ENCODE measurements at regions not wholly inside any gene's neighbourhood (a gene's known extent, or its start where the extent isn't known, plus 50 kb on each side); places are given as distances from the start of the nearest gene placed in this dataset.

DNA sequence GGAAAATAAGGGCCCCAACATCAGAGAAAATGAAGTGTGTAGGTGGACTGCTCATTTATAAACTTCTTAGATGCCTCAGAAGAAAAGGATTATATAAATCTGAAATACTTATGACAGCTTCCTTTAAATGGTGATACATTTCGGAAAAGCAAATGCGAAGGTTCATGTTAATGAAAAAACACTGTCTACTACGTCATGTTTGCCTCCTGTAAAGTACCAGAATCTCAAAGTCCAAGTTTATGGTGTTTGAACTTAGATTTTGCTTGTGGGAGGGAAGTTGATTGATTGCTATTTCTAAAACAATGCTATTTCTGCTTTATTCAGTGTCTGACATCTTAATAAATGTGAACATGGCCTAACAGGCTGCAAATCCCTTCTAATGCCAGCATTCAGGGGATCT is 514.6 kb downstream of the ZNF608 start:
- no peak for DNase-seq (ENCODE audit: low read depth in 2 of 2)

DNA sequence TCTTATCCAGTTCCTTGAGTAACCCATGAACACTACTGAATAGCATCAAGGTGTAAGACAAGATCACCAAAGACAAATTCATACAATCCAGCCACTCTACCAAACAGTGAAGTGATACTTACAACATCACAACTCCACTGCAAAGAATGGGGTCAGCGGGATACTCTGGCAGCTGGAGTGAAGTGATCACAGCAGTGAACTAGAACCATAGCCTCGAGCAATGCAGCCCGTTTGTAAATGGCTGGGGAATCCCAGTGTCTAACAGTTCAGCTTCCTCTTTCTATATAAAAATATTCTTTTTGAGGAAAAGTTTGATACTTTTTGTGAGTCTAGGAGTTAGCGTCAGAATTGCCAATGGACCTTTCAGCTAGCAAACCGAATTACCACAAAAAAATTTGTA is 515.2 kb downstream of the ZNF608 start:
- DNase-seq (ENCODE audit: low read depth in 2 of 2): no peak

DNA sequence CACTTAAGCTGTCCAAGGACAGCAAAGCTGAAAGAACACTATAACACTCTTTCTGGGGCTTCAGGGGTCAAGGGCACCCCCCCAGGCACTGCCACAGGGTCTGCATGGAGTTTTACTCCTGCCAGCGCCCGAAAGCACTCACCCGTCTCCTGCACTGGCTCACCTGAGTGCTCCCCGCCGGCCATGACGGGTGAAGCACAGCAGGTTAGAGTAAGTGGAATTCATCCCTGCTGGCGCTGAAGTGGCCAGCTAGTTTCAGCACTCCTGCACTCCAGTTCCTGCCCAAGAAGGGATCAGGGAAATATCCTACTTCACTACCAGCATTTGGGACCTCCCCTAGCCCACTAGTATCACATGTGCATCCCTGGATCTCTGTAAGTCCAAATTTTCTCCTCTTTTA is 516.0 kb downstream of the ZNF608 start:
- DNase-seq (ENCODE audit: low read depth in 2 of 2): no peak

DNA sequence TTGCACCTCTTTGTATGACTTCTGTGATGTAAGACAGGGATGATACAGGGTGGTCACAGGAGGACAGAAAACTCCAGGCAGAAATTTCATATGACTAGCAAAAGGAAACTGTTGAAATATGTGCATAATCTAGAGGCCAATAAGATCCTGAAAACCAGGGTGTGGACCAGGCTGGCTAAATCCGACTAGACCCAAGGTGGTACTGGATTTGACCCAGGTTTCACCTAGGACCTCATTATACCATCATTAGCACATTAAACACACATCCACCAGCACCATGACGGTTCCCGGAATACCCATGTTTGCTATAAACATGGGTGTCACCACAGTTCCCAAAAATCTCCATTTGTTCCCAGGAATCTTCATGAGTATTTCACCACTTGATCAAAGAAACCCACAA is 517.1 kb downstream of the ZNF608 start:
- DNase-seq (ENCODE audit: low read depth in 2 of 2): no peak

DNA sequence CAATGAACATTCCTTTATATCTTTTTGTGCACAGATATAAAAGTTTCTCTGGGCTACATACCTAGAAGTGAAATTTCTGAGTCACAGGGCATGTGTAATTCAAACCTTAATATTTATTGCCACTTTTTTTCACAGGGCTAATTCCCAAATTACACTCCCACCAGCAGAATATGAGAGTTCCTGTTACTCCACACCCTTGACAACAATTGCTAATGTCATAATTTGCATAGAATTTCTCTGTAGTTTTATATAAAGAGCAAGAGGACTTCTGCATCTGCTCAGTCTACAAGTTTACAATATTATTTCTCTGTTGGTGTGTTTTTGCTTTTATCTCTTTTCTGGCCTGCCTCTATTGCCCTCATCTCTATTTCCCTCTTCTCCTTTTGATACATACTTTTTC is 518.5 kb downstream of the ZNF608 start:
- DNase-seq (ENCODE audit: low read depth in 2 of 2): no peak

DNA sequence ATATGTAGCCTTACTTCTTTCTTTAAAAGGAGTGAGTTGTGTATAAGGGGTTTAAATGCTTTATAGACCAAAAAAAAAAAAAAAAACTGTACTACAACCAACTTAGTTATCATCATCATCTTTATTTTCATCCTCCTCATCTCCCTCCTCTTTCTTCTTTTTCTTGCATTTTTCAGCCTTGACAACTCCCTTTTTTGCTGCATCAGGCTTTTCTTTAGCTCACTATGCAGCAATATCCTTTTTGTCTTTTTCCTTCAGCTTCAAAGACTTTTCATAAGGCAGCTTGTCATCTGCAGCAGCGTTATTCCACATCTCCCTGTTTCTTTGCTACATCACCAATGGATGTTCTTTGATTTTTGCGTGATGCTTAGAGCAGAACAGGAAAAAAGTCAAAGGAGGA is 526.0 kb downstream of the ZNF608 start:
- DNase-seq (ENCODE audit: low read depth in 2 of 2): no peak

DNA sequence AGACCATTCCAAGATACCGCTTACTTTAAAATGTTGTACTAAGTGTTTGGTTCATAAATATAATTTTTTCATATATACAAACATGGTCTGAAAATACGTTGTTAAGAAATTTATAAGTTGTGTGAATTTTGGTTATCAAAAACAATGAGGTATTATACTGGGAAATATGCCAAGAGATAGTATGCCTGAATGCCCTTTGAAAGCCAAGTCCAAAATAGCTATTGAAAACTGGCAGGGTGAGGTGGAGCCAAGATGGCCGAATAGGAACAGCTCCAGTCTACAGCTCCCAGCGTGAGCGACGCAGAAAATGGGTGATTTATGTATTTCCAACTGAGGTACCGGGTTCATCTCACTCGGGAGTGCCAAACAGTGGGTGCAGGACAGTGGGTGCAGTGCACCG is 533.5 kb downstream of the ZNF608 start:
- no peak for DNase-seq (ENCODE audit: low read depth in 2 of 2)

DNA sequence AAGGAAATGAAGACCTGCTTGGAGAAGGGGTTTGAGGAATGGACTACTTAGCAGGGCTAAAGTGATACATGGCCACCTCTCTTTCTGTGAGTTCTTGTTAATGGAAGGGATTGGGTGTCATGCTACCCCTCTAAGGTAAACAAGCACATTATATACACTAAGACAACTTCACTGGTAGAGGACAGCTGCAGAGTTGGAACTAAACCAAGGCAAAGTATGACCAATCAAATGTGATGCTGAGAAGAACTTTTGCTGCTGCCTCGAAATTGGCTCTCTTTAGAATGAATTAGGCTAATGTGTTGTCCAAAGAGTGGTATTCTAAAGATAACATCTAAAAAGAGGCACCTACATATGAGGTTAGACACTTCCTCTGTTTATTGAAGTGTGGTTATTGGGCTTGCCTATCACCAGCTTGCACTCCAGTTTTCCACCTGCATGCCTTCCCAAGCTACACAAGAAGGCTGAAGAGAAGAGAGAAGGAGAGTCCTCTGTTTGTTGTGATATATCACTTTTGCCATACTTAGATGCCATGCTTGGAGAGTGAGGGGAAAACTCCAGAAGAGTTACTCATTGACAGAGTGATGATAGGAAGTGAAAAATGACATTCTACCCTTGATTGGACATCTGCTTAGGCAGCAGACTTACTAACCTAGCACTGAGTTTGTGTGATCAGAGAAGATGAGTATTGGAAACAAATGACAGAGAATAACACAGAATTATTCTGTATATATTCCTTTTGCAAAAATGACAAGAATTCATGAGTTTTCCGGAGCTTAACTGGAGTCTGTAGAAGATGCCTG is 536.1 kb downstream of the ZNF608 start:
- DNase-seq (ENCODE audit: low read depth in 2 of 2): no peak

DNA sequence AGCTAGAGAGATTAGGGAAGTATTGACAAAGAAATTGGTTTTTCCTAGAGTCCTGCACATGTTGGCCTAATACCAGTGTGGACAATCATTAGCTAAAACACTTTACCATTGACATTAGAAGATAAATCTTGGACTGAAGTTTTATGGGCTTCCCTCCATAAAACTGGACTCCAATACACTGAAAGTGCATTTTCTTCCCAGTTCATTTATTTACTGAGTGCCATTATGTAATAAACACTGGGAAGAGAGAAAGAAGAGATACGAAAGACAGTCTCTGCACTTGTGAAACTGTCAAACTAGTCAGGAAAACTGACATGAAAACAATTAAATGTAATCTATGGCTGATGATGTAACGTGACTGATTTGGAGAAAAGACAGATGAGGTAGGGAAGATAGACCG is 539.3 kb downstream of the ZNF608 start:
- DNase-seq (ENCODE audit: low read depth in 2 of 2): no peak

DNA sequence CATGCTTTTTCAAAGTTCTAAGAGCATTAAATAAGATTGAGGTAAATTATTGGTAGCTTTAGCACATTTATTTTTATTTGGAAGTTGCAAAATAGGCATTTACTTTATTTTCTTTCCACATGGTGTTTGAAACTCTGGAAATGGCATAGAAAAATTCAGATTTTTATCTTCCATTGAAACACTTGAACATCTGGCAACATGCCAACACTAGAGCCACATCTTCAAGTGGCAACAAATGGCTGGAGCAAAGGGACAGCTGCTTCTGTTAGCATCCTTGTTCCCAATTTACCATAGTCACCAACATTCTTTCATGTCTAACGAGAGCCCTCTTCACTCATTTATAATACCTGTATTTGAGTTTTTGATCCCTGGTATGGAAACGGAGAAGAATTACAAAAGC is 539.9 kb downstream of the ZNF608 start:
- DNase-seq (ENCODE audit: low read depth in 2 of 2): no peak

DNA sequence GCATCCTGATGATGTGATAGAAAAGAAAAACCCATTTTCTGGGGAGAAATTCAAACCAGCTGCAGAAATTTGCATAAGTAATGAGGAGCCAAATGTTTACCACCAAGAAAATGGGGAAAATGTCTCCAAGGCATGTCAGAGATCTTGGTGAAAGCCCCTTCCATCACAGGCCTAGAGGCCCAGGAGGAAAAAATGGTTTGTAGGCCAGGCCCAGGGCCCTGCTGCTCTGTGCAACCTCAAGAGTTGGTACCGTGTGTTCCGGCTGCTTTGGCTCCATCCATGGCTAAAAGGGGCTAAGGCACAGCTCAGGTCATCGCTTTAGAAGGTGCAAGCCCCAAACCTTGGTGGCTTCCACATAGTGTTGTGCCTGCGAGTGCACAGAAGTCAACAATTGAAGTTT is 543.1 kb downstream of the ZNF608 start:
- no peak for DNase-seq (ENCODE audit: low read depth in 2 of 2)

DNA sequence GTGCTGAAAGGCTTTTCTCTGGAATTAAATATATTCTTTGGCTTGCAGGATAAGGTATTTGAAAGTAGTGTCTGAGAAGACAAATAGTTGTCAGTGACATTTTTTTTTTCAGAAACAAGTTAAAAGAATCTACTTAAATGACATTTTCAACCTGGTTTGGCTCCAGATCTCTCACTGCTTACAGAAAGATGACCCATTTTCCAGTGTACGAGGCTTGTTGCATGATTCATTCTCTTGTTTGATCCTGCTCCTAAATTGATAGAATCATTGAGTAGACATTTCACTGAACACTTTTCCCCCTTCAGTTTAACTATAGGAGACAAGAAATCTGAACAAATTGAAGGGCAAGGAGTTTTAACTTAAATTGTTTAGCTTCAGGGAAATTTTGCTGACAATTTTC is 546.1 kb downstream of the ZNF608 start:
- DNase-seq (ENCODE audit: low read depth in 2 of 2): no peak

DNA sequence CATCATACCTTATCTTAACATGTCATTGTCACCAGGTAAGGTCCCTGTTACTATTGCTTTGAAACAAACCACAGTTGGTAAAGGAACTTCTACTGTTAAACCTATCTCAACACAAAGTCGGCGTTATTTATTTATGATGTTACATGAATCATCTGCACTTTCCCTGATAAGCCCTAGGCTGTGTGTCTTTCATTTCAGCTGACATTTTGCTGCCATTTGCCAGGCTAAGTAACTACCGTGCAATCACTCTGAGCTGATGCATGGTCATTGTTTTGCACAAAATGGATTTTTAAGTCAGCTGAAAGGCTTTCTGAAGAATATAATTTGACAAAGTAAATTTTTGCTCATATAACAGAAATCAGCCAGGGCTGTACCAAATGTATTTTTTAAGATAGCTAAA is 546.5 kb downstream of the ZNF608 start:
- no peak for DNase-seq (ENCODE audit: low read depth in 2 of 2)

DNA sequence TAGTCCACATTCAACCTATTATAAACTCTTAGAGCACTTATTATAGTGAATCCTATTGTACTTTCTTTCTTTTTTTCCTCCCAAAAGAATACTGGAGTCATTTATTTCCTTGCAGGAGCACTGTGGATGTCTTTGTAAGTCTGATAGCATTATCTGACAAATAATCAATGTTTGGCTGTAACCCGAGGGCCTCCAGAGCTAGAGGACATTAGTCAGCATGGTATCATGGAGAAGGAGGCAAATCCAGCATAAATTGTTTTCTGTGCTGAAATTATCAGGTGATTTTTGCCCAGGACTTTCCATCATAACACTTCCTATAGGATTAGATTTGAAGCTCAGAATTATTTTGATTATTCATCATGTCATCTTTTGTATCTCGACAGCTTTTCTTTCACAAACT is 551.0 kb downstream of the ZNF608 start:
- DNase-seq (ENCODE audit: low read depth in 2 of 2): no peak

DNA sequence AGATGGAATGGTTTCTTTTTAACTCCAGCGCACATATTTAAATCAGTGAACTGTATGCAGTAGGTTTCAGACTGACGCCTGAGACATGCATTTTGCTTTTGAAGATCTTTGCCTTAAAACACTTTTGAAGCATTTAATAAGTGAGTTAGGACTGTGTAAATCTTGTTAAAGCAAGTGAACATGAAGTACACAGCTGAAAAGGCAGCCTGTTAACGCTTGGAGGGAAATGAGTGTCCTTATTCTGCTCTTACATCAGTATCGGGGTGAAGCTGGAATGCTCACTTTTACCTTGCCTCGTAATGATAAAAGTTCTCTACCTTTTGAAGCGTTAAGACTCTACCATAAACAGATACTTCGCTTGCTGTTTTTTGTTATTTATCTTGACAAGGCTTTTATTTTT is 552.2 kb downstream of the ZNF608 start:
- DNase-seq (ENCODE audit: low read depth in 2 of 2): no peak

DNA sequence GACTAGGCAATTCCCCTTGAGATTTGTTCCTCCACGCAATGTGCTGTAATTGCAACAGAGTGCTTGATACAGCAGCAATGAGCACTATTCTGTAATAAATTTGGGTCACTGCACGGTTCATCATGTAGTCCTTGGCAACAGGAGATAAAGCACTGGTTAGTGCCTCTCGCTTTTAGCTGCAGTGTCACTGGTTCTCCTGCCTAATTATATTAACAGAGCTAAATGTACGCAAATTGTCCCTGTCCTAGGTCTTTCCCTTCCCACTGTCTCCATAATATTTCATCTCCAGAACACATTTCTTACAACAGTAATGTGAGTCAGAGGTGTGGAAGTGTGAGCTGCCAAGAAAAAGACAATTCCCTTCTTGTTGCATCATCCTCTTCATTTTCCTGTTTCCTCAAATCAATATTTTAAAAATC is 553.1 kb downstream of the ZNF608 start:
- no peak for DNase-seq (ENCODE audit: low read depth in 2 of 2)

DNA sequence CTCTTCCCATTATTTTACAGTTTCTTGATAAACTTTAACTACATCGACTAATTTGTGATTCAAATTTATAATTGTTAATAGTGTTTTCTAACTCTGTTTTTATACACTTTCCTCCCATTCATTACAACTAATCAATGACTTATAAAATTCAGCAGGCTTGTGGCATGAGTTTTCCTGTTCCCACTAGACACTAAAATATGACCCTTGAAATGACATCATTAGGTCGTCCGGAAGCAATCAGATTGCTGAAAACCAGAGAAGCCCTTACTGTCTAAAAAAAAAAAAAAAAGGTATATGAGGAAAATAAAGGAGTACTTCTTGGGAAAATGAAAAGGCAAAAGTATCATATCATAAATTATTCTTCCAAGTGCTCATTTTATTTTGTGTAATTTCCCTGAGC is 553.7 kb downstream of the ZNF608 start:
- no peak for DNase-seq (ENCODE audit: low read depth in 2 of 2)

DNA sequence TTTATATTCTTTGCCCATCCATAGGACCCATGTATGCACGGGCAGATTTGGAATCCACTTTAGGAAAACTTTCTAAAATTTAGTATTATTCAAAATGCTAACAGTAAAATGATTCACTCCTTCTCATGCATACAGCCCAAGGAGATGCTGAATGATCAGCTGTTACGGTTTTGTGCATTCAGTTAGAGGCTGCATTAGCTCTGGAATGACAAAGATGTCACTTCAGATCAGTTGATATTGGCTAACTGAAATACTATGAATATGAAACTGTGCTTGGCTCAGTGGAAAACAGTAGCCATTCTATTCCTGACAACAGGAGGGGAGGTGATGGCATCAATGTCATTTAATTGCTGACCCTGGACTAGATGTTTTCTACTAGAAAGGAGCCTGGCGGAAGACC is 560.7 kb downstream of the ZNF608 start:
- no peak for DNase-seq (ENCODE audit: low read depth in 2 of 2)

DNA sequence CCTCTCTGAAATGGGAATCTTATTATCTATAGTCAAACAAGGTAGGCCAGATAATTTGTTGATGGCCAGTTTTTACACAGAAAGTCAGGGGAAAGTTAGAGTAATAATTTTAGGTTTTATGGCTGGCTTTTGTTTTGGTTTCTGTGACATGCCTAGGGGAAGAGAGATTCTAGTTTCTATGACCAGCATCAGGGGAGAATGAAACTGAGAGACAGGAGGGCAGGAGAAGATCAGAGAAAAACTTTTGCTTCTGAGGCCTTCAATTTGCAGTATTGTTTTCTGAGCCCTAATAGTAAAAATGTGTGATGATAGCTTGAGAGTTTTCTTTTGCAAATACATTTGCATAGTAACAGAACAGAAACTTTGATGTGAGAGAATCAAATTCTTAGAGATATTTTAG is 564.3 kb downstream of the ZNF608 start:
- no peak for DNase-seq (ENCODE audit: low read depth in 2 of 2)

DNA sequence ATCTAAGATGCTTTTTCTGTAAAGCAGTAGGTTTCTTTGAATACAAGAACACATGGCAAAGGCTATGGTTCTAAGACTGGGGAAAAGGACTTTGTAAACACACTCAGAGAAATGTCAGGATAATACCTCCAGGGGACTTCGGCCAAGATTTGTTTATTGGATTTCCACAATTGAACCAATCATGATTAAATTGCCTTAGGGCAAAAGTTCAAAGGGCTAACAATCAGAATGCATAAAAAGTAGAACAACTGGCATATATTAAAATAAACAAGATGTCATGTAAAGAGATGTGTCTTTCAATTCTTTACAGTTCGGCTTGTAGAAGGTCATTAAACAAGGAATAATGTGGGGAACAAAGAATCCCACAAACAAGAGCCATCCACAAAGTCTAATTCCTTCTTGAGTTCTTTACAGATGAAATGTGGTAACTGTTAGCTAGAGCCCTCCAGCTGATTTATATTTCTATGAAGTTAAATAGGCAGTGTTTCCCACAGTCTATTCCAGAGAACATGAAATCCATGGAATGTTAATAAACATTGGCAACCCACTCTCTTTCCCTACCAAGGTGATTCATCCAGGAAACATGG is 565.5 kb downstream of the ZNF608 start:
- DNase-seq (ENCODE audit: low read depth in 2 of 2): no peak

DNA sequence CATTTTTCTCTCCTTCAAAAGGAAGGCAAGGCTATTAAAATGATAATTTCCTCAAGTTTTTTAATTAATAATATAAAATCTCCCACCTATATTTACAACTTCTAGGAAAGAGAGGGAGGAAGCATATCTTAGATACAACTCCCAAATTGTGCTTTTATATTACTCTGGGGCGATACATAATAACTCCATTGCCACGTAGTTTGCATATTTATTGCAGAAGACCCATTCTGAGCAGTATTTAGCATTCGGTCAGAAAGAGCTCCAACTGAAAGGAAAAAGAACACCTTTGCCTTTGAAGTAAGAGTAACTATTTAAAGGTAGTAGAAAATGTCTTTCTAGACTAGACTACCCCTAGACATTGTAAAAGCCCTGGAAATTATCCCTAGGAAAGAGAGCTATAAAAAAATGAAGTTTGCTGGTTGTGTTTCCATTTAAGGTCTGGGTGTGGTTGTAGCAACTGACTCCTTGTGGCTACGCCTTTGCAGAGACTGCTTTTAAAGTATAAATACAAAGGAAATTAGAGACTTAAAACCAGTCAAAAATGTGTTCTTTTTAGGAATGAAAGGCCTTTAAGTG is 566.1 kb downstream of the ZNF608 start:
- DNase-seq (ENCODE audit: low read depth in 2 of 2): no peak

DNA sequence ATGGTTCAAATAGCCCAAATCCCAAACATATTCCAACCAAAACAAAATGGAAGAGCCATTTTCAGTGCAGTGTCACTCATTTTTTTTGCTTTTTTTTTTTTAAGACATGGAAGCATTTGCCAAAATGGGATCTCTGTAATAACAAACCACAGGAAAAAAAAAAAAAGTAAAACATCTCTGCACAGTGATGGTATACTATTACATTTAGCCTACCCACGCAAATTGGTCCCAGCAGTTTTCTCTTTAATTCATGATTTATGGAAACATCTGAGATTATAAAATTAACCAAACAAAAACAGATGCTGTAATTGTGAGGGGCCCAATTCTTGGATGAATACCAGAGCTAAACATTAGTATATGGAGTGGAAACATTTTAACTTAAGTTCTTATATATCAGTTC is 566.6 kb downstream of the ZNF608 start:
- no peak for DNase-seq (ENCODE audit: low read depth in 2 of 2)

DNA sequence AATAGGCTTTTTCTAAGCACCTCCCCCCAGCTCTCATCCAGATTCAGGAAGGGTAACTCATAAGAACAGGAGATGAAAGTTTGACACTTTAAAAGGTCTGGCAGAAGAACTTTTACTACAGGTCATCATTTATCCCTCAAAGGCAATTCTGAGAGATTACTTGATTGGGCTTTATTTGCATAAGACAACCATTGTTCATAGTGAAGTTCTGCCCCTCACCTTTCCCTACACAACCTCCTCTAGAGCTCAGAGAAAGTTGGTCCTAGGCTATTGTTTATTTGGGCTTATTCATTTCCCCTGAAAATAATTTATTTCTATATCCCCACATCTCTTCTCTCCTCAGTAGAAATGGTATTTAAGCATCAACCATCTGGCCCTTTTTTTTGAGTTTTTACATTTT is 568.4 kb downstream of the ZNF608 start:
- DNase-seq (ENCODE audit: low read depth in 2 of 2): no peak

DNA sequence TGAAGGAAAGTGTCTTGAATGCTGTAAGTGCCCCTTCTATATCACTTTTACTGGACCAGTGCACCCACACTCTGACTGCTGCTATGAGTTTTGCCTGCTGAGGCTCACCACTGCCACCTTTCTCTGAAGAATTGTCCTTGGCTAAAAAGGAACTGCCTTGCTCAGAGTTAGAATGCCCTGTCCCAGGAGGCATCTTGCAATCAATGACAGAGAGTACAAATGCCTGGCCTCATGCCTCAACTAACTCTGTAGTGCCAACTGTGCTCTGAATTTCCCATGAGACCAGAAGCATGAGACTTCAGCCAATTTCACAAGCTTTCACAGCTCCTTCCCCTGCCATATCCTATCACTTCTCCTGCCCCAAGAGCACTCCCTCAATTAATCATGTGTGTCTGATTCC is 569.7 kb downstream of the ZNF608 start:
- no peak for DNase-seq (ENCODE audit: low read depth in 2 of 2)

Data from stimulated activated CD8-positive, alpha-beta memory T cell treated with anti-CD3 and anti-CD28 coated beads, Interleukin-15, amount 100 ng/mL, for 48 hours (primary cell).